ENCODE measurements at regions not wholly inside any gene's neighbourhood (a gene's known extent, or its start where the extent isn't known, plus 50 kb on each side); places are given as distances from the start of the nearest gene placed in this dataset.

DNA sequence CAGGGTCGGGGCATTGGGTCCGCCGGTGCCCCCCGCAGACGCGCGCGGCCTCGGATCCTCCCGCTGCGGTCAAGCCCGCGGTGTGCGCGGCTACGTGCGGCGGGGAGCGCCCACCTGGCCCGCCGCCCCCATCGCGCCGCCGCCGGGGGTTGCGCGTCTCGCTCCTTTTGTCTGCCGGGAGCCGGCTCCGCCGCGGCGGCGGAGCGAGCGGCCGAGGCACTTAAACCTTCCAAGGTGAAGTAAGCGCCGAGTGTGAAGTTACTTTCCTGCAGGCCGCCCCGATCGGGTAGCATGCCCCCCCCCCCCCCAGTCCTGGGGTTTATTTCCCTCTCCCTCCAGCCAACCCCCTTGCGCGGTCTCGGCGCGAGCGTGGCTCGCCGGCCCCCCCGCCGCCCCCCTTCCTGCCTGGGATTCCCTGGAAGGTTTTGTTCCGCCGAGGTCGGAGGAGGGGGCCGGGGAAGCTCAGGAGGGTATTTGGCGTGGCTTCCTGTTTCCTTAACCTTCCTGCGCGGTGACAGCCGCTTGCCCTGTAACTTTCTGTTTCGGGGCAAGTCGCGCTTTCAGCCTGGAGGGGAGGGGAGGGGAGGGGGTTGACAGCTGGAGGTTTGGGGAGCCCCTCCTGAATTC, 56.6 kb upstream of the GSE1 start:
- peak overlapping the region; percentile 7 to 91 (median 88) for H3K27ac ChIP-seq
- H3K36me3 ChIP-seq = no peaks in the 10 kb centered on the region
- no peak for DNase-seq (ENCODE audit: low spot score in 2 of 2)
- 1 to 2% methylated on average over 19 to 49 of the region's 65 CpGs for WGBS, 2 donors
- peak overlapping the region; percentile 49 to 92 (median 78) for H3K4me3 ChIP-seq
- H3K27me3 ChIP-seq = no peaks in the 10 kb centered on the region
- H3K9me3 ChIP-seq = no peaks in the 10 kb centered on the region
- no peak for TF ChIP-seq EP300 (IDR thresholded peaks at IDR 0.05)
- TF ChIP-seq, protein P1, sequence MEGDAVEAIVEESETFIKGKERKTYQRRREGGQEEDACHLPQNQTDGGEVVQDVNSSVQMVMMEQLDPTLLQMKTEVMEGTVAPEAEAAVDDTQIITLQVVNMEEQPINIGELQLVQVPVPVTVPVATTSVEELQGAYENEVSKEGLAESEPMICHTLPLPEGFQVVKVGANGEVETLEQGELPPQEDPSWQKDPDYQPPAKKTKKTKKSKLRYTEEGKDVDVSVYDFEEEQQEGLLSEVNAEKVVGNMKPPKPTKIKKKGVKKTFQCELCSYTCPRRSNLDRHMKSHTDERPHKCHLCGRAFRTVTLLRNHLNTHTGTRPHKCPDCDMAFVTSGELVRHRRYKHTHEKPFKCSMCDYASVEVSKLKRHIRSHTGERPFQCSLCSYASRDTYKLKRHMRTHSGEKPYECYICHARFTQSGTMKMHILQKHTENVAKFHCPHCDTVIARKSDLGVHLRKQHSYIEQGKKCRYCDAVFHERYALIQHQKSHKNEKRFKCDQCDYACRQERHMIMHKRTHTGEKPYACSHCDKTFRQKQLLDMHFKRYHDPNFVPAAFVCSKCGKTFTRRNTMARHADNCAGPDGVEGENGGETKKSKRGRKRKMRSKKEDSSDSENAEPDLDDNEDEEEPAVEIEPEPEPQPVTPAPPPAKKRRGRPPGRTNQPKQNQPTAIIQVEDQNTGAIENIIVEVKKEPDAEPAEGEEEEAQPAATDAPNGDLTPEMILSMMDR (IDR thresholded peaks at IDR 0.05) = no peak
- TF ChIP-seq POLR2A (IDR thresholded peaks at IDR 0.05) = no peak
- peaks cover 0 to 71% (median 18%) of the 10 kb centered on the region in 4 donors for H3K4me1 ChIP-seq

DNA sequence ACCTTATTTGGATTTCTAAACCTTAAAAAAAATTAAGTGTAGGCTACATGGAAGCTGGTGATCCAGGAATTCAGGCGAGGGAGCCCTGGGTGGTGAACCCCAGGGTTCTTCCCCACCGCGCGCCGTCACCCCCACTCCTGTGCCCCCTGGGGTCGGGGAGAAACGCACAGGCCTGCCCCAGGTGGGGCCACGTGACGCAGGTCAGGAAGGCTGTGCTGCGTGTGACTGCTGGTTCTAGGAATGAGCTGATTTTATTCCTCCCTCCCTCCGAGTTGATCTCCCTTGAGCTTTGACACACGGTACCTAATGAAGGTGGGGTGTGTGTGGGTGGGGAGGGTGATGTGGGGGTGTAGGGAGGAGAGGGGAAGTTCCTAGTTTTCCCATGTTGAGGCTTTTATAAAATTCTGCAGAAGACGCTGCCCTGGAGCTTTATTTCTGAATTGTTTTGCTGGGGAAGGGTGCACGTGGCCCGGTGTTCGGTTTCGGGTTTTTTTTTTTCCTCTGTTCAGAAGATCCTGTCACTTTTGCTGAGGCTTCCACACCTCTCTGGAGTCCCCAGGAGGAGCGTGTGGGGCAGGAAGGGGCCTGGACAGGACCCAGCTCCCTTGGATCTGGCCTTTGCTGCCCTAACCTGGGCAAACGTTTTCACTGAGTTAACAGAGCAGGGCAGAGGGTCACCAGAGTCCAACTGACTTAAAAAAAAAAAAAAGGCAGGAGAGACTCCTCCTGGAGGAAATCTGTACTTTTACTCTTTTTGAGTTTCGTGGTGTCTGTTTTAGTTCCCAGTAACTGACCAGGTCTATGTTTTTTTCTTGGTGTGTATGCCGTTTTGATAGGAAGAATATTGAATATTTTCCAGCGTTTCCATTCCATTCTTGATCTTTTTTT, 55.8 kb upstream of the GSE1 start:
- DNase-seq (ENCODE audit: low spot score in 2 of 2) = no peak
- H3K27me3 ChIP-seq = no peaks in the 10 kb centered on the region
- no peaks in the 10 kb centered on the region for H3K9me3 ChIP-seq
- no peaks in the 10 kb centered on the region for H3K36me3 ChIP-seq
- TF ChIP-seq, protein P1 (IDR thresholded peaks at IDR 0.05) = peak in 1 of 5 experiments; percentile 14
- TF ChIP-seq EP300 (IDR thresholded peaks at IDR 0.05) (no peak), POLR2A (IDR thresholded peaks at IDR 0.05) (no peak)
- H3K27ac ChIP-seq = peak overlapping the region; percentile 7 to 91 (median 88)
- WGBS, 2 donors = 23 to 30% methylated on average over 22 of the region's 22 CpGs
- peak overlapping the region; percentile 49 to 92 (median 78) for H3K4me3 ChIP-seq
- H3K4me1 ChIP-seq = peaks cover 0 to 76% (median 20%) of the 10 kb centered on the region in 4 donors

DNA sequence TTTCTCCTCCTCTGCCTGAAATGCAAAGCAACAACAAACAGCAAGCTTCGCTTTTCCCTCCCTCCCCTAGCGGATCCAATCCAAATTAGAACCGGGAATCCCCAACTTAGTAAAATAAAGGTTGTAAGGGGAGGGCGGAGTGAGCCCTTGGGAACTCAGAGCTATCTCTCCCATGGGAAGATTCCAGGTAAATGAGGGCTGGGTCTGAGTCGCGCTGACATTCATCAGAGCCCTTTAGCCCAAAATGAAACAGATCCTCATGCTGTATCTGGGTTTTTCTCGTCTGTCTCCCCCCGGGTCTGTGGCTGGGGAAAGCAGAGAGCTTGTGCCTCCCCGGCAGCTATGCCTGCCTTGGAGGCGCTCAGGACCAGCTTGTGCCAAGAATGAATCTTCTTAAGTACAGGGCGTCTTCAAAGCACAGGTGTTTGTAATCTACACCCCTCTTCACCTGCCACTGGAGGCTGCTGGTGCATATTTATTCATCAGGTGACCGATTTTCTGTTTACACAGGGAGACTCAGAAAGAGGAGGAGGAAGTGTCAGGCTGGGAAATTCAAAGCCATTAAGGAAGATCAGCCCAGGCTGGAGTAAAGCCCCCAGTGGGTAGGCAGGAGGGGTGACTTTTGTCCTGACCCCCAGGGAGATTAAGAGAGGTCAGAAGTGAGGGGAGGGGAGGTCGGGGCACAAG, 55.0 kb upstream of the GSE1 start:
- DNase-seq (ENCODE audit: low spot score in 2 of 2) = no peak
- Histone ChIP-seq H3K27me3 (no peaks in the 10 kb centered on the region), H3K4me3 (peak overlapping the region in 2 of 4 donors; percentile 23 to 92), H3K27ac (peak overlapping the region in 3 of 4 donors; percentile 88 to 91 (median 89)), H3K36me3 (no peaks in the 10 kb centered on the region), H3K9me3 (no peaks in the 10 kb centered on the region), H3K4me1 (peaks cover 0 to 76% (median 23%) of the 10 kb centered on the region in 4 donors)
- WGBS, 2 donors = 21 to 43% methylated on average over 13 of the region's 13 CpGs
- TF ChIP-seq EP300 (IDR thresholded peaks at IDR 0.05) (no peak), POLR2A (IDR thresholded peaks at IDR 0.05) (no peak)
- TF ChIP-seq, protein P1 (IDR thresholded peaks at IDR 0.05) = peak in 1 of 5 experiments; percentile 2

- no peak overlapping the region for H3K27ac ChIP-seq
- TF ChIP-seq, protein P1 (IDR thresholded peaks at IDR 0.05) = no peak
- no peak for TF ChIP-seq POLR2A (IDR thresholded peaks at IDR 0.05)
- no peak for TF ChIP-seq EP300 (IDR thresholded peaks at IDR 0.05)
- H3K27me3 ChIP-seq = no peaks in the 10 kb centered on the region
- 87 to 92% methylated on average over 7 of the region's 7 CpGs for WGBS, 2 donors
- H3K36me3 ChIP-seq = no peaks in the 10 kb centered on the region
- DNase-seq (ENCODE audit: low spot score in 2 of 2) = no peak
- peaks cover 0 to 71% (median 32%) of the 10 kb centered on the region in 4 donors for H3K4me1 ChIP-seq
- no peaks in the 10 kb centered on the region for H3K9me3 ChIP-seq
- H3K4me3 ChIP-seq = no peak overlapping the region
These were observed 52.2 kb upstream of the GSE1 start for GRCh38 chr16:85560932-85561247.
